ENCODE measurements at regions not wholly inside any gene's neighbourhood (a gene's known extent, or its start where the extent isn't known, plus 50 kb on each side); places are given as distances from the start of the nearest gene placed in this dataset.

DNA sequence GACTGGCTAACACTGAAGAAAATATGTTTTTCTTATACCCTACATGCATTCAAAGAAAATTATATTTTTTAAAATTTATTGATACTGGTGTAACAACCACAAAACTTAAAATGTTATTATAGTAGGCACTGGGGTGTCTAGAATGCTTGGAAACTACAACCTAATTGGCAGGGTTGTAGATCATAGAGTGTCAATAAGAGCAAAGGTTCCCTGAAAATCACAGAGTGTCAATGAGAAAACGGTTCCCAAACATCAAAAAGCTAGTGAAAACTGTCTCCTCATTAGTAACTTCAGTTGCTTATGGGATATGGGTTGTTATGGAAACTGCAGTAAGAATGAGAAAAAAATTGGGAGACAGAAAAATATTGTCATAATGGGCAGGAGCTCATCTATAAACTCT is 214.4 kb upstream of the CCNG1 start:
- Histone ChIP-seq H4K91ac (ENCODE audit: low read length) (no peak overlapping the region), H3K36me3 (ENCODE audit: control insufficient read depth in 1 of 2, insufficient read depth in 2 of 2, low read depth in 1 of 2, low read length in 2 of 2) (no peaks in the 10 kb centered on the region), H3K4me3 (ENCODE audit: insufficient read depth in 1 of 2, low read depth in 1 of 2, low read length in 2 of 2) (no peak overlapping the region), H3K9me3 (ENCODE audit: control insufficient read depth, low read length) (peaks cover 3% of the 10 kb centered on the region), H2AK5ac (ENCODE audit: low read length, severe bottlenecking) (no peak overlapping the region), H2BK120ac (ENCODE audit: low read depth, low read length) (no peak overlapping the region), H3K23ac (ENCODE audit: low read length in 2 of 2) (no peak overlapping the region), H3K4me1 (ENCODE audit: control insufficient read depth, insufficient read depth, low read depth, low read length) (no peaks in the 10 kb centered on the region), H2BK15ac (ENCODE audit: low read depth, poor library complexity, severe bottlenecking) (no peak overlapping the region), H3K4ac (ENCODE audit: low read depth in 1 of 2, low read length in 2 of 2) (no peak overlapping the region), H3K27me3 (ENCODE audit: control insufficient read depth in 1 of 2, insufficient read depth in 1 of 2, low read length in 2 of 2) (no peaks in the 10 kb centered on the region), H3K27ac (ENCODE audit: low read length, poor library complexity, severe bottlenecking) (no peak overlapping the region), H3K14ac (ENCODE audit: low read length in 2 of 2) (no peak overlapping the region), H3K4me2 (ENCODE audit: low read length, poor library complexity, severe bottlenecking) (no peak overlapping the region), H2AFZ (ENCODE audit: low read depth, low read length) (no peak overlapping the region), H2BK12ac (ENCODE audit: low read length in 2 of 2) (no peak overlapping the region), H3K79me1 (replicated peaks; ENCODE audit: low read length, poor library complexity, severe bottlenecking) (no peaks in the 10 kb centered on the region), H3K18ac (ENCODE audit: low read depth in 1 of 2, low read length in 2 of 2) (no peak overlapping the region), H3K9ac (ENCODE audit: low read length) (no peak overlapping the region), H4K8ac (ENCODE audit: low read length) (no peak overlapping the region), H2BK5ac (ENCODE audit: low read depth, low read length, poor library complexity, severe bottlenecking) (no peak overlapping the region)
- no peak for DNase-seq
- WGBS, result no CpG with 5 or more reads among the region's 1 CpG

DNA sequence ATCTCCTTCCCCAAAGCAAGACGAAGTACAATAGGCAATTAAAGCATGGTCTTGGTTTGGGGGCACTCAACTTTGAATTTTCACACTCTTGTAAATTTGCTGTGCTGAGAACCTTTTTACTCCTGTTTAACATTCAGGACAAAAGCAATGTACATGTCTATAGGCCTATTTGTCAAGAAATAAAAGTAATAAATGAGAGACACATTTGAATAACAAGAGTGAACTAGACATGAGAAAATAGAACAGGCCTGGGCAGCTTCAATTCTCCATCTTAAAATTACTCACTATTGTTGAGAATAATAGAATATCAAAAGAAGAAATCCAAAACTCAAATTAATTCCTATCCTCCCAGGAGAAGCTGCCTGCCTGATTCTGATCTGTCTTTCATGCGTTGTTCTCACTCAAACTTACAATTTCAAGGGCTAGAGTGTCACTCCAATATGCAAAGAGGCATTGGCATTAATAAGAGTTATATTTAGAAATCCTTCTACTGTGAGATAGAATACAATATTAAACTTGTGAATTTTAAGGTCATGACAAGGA is 192.9 kb upstream of the CCNG1 start:
- no peak overlapping the region for H2BK120ac ChIP-seq (ENCODE audit: low read depth, low read length)
- H3K14ac ChIP-seq (ENCODE audit: low read length in 2 of 2), result no peak overlapping the region
- H2BK5ac ChIP-seq (ENCODE audit: low read depth, low read length, poor library complexity, severe bottlenecking), result no peak overlapping the region
- no peak overlapping the region for H2AK5ac ChIP-seq (ENCODE audit: low read length, severe bottlenecking)
- no peaks in the 10 kb centered on the region for H3K79me1 ChIP-seq (replicated peaks; ENCODE audit: low read length, poor library complexity, severe bottlenecking)
- H3K36me3 ChIP-seq (ENCODE audit: control insufficient read depth in 1 of 2, insufficient read depth in 2 of 2, low read depth in 1 of 2, low read length in 2 of 2), result no peaks in the 10 kb centered on the region
- H3K9ac ChIP-seq (ENCODE audit: low read length), result no peak overlapping the region
- H3K18ac ChIP-seq (ENCODE audit: low read depth in 1 of 2, low read length in 2 of 2), result no peak overlapping the region
- H4K8ac ChIP-seq (ENCODE audit: low read length), result no peak overlapping the region
- H2BK15ac ChIP-seq (ENCODE audit: low read depth, poor library complexity, severe bottlenecking), result no peak overlapping the region
- no peak overlapping the region for H4K91ac ChIP-seq (ENCODE audit: low read length)
- H3K4me3 ChIP-seq (ENCODE audit: insufficient read depth in 1 of 2, low read depth in 1 of 2, low read length in 2 of 2), result no peak overlapping the region
- peaks cover 2% of the 10 kb centered on the region for H3K9me3 ChIP-seq (ENCODE audit: control insufficient read depth, low read length)
- no peak overlapping the region for H3K4ac ChIP-seq (ENCODE audit: low read depth in 1 of 2, low read length in 2 of 2)
- no peak overlapping the region for H2BK12ac ChIP-seq (ENCODE audit: low read length in 2 of 2)
- H3K27me3 ChIP-seq (ENCODE audit: control insufficient read depth in 1 of 2, insufficient read depth in 1 of 2, low read length in 2 of 2), result no peaks in the 10 kb centered on the region
- no peak overlapping the region for H3K27ac ChIP-seq (ENCODE audit: low read length, poor library complexity, severe bottlenecking)
- no peak overlapping the region for H3K23ac ChIP-seq (ENCODE audit: low read length in 2 of 2)
- no peak for DNase-seq
- WGBS, result no CpG with 5 or more reads among the region's 2 CpGs
- H3K4me1 ChIP-seq (ENCODE audit: control insufficient read depth, insufficient read depth, low read depth, low read length), result no peaks in the 10 kb centered on the region
- no peak overlapping the region for H2AFZ ChIP-seq (ENCODE audit: low read depth, low read length)
- H3K4me2 ChIP-seq (ENCODE audit: low read length, poor library complexity, severe bottlenecking), result no peak overlapping the region

DNA sequence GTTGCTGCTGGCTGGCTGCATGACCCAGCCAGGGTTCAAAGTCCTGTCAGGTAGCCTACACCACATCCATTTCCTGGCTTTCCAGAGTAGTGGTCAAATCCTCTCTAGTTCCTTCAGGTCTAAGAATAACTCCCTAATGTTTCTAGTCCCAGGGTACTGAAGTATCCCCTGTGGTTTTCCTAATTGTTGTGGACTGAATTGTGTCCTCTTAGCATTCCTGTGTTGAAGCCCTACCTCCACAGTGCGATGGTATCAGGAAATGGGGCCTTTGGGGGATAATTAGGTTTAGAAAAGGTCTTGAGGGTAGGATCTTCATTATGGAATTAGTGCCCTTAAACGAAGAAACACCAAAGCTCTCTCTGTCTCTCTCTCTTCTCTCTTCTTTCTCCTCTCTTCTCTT is 191.8 kb upstream of the CCNG1 start:
- no peak overlapping the region for H4K8ac ChIP-seq (ENCODE audit: low read length)

DNA sequence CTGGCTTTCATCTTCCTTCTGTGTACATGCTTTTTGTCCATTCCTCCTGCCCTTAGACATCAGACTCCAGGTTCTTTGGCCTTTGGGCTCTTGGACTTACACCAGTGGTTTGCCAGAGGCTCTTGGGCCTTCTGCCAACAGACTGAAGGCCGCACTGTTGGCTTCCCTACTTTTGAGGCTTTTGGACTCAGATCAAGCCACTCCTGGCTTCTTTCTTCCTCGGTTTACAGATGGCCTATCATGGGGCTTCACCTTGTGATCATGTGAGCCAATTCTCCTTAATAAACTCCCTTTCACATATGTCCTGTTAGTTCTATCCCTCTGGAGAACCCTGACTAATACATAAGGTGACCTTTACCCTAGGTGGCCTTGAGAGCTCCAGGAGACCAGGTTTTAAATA is 189.1 kb upstream of the CCNG1 start:
- H3K4me2 ChIP-seq (ENCODE audit: low read length, poor library complexity, severe bottlenecking), result no peak overlapping the region
- no peak overlapping the region for H3K4ac ChIP-seq (ENCODE audit: low read depth in 1 of 2, low read length in 2 of 2)
- H2BK5ac ChIP-seq (ENCODE audit: low read depth, low read length, poor library complexity, severe bottlenecking), result no peak overlapping the region
- H3K9me3 ChIP-seq (ENCODE audit: control insufficient read depth, low read length), result no peaks in the 10 kb centered on the region
- no peak overlapping the region for H3K4me3 ChIP-seq (ENCODE audit: insufficient read depth in 1 of 2, low read depth in 1 of 2, low read length in 2 of 2)
- H2BK15ac ChIP-seq (ENCODE audit: low read depth, poor library complexity, severe bottlenecking), result no peak overlapping the region
- no peak overlapping the region for H3K14ac ChIP-seq (ENCODE audit: low read length in 2 of 2)
- no peak overlapping the region for H3K23ac ChIP-seq (ENCODE audit: low read length in 2 of 2)
- H3K79me1 ChIP-seq (replicated peaks; ENCODE audit: low read length, poor library complexity, severe bottlenecking), result no peaks in the 10 kb centered on the region
- H2BK120ac ChIP-seq (ENCODE audit: low read depth, low read length), result no peak overlapping the region
- no peaks in the 10 kb centered on the region for H3K4me1 ChIP-seq (ENCODE audit: control insufficient read depth, insufficient read depth, low read depth, low read length)
- H3K18ac ChIP-seq (ENCODE audit: low read depth in 1 of 2, low read length in 2 of 2), result no peak overlapping the region
- H3K27ac ChIP-seq (ENCODE audit: low read length, poor library complexity, severe bottlenecking), result peak overlapping the region; percentile 59
- H3K9ac ChIP-seq (ENCODE audit: low read length), result no peak overlapping the region
- no peak overlapping the region for H2AK5ac ChIP-seq (ENCODE audit: low read length, severe bottlenecking)
- no peaks in the 10 kb centered on the region for H3K27me3 ChIP-seq (ENCODE audit: control insufficient read depth in 1 of 2, insufficient read depth in 1 of 2, low read length in 2 of 2)
- DNase-seq, result no peak
- WGBS, result 56% methylated on average over 2 of the region's 2 CpGs
- no peak overlapping the region for H2BK12ac ChIP-seq (ENCODE audit: low read length in 2 of 2)
- H2AFZ ChIP-seq (ENCODE audit: low read depth, low read length), result no peak overlapping the region
- no peak overlapping the region for H4K91ac ChIP-seq (ENCODE audit: low read length)
- no peaks in the 10 kb centered on the region for H3K36me3 ChIP-seq (ENCODE audit: control insufficient read depth in 1 of 2, insufficient read depth in 2 of 2, low read depth in 1 of 2, low read length in 2 of 2)
- no peak overlapping the region for H4K8ac ChIP-seq (ENCODE audit: low read length)

More for the DNA sequence above, 191.8 kb upstream of the CCNG1 start:
- no peaks in the 10 kb centered on the region for H3K79me1 ChIP-seq (replicated peaks; ENCODE audit: low read length, poor library complexity, severe bottlenecking)
- no peak overlapping the region for H3K4me2 ChIP-seq (ENCODE audit: low read length, poor library complexity, severe bottlenecking)
- H4K91ac ChIP-seq (ENCODE audit: low read length), result no peak overlapping the region
- H2BK12ac ChIP-seq (ENCODE audit: low read length in 2 of 2), result no peak overlapping the region
- no peak overlapping the region for H3K4ac ChIP-seq (ENCODE audit: low read depth in 1 of 2, low read length in 2 of 2)
- no peak overlapping the region for H2BK120ac ChIP-seq (ENCODE audit: low read depth, low read length)
- no peak overlapping the region for H2AK5ac ChIP-seq (ENCODE audit: low read length, severe bottlenecking)
- peaks cover 2% of the 10 kb centered on the region for H3K9me3 ChIP-seq (ENCODE audit: control insufficient read depth, low read length)
- no peaks in the 10 kb centered on the region for H3K4me1 ChIP-seq (ENCODE audit: control insufficient read depth, insufficient read depth, low read depth, low read length)
- H2AFZ ChIP-seq (ENCODE audit: low read depth, low read length), result no peak overlapping the region
- no peak overlapping the region for H2BK5ac ChIP-seq (ENCODE audit: low read depth, low read length, poor library complexity, severe bottlenecking)
- no peak overlapping the region for H3K18ac ChIP-seq (ENCODE audit: low read depth in 1 of 2, low read length in 2 of 2)
- no peaks in the 10 kb centered on the region for H3K27me3 ChIP-seq (ENCODE audit: control insufficient read depth in 1 of 2, insufficient read depth in 1 of 2, low read length in 2 of 2)
- no peak overlapping the region for H3K9ac ChIP-seq (ENCODE audit: low read length)
- H3K27ac ChIP-seq (ENCODE audit: low read length, poor library complexity, severe bottlenecking), result no peak overlapping the region
- WGBS, result 43% methylated on average over 2 of the region's 2 CpGs
- DNase-seq, result no peak
- no peak overlapping the region for H3K14ac ChIP-seq (ENCODE audit: low read length in 2 of 2)
- no peak overlapping the region for H3K23ac ChIP-seq (ENCODE audit: low read length in 2 of 2)
- no peak overlapping the region for H2BK15ac ChIP-seq (ENCODE audit: low read depth, poor library complexity, severe bottlenecking)
- H3K4me3 ChIP-seq (ENCODE audit: insufficient read depth in 1 of 2, low read depth in 1 of 2, low read length in 2 of 2), result no peak overlapping the region
- no peaks in the 10 kb centered on the region for H3K36me3 ChIP-seq (ENCODE audit: control insufficient read depth in 1 of 2, insufficient read depth in 2 of 2, low read depth in 1 of 2, low read length in 2 of 2)
